ENCODE measurements at regions not wholly inside any gene's neighbourhood (a gene's known extent, or its start where the extent isn't known, plus 50 kb on each side); places are given as distances from the start of the nearest gene placed in this dataset.

DNA sequence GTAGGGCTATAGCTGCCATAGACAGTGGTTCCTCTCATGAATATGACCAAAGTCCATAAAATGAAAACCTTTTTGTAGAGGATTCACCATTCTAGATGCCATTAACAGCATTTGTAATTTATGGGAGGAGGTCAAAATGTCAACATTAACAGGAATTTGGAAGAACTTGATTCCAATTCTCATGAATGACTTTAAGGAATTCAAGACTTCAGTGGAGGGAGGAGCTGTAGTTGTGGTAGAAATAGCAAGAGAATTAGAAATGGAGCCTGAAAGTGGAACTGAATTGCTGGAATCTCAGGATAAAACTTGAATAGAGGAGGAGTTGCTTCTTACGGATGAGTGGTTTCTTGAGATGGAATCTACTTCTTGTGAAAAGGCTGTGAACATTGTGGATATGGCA, 65.4 kb upstream of the ESRRG start:
- Histone ChIP-seq H3K9me3 (ENCODE audit: low read length) (no peaks in the 10 kb centered on the region), H3K9ac (ENCODE audit: low read length) (no peak overlapping the region), H3K36me3 (ENCODE audit: insufficient read depth, low read length) (no peaks in the 10 kb centered on the region), H3K27me3 (ENCODE audit: control insufficient read depth in 1 of 2, insufficient read depth in 2 of 2, low read length in 2 of 2) (no peaks in the 10 kb centered on the region), H3K27ac (ENCODE audit: low read depth, low read length) (no peak overlapping the region), H3K4me3 (ENCODE audit: low read depth in 1 of 2, low read length in 2 of 2) (no peak overlapping the region), H3K4me1 (ENCODE audit: insufficient read depth, low read length) (peaks cover 5% of the 10 kb centered on the region)

DNA sequence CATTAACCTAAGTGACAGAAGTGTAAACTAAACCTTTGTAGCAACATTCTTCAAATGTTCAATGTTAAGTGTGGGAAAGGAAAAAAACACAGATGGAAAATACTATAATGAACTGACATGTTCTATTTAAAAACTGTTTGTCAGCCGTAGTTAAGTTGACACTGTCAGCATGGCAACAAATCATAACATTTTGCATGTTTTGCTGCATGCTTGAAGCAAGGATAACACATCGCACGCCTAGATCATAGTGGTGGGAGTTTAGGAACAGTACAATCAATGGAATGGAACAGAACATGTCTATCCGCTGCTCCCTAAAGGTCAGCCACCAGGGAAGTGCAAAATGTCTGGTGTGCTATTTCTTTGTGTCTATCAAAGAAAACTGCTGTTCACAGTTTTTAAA, 62.5 kb upstream of the ESRRG start:
- Histone ChIP-seq H3K36me3 (ENCODE audit: insufficient read depth, low read length) (no peaks in the 10 kb centered on the region), H3K4me1 (ENCODE audit: insufficient read depth, low read length) (peaks cover 5% of the 10 kb centered on the region), H3K9me3 (ENCODE audit: low read length) (no peaks in the 10 kb centered on the region), H3K27me3 (ENCODE audit: control insufficient read depth in 1 of 2, insufficient read depth in 2 of 2, low read length in 2 of 2) (no peaks in the 10 kb centered on the region), H3K4me3 (ENCODE audit: low read depth in 1 of 2, low read length in 2 of 2) (no peak overlapping the region), H3K27ac (ENCODE audit: low read depth, low read length) (no peak overlapping the region), H3K9ac (ENCODE audit: low read length) (no peak overlapping the region)

- Histone ChIP-seq H3K4me1 (ENCODE audit: insufficient read depth, low read length) (peaks cover 5% of the 10 kb centered on the region), H3K27me3 (ENCODE audit: control insufficient read depth in 1 of 2, insufficient read depth in 2 of 2, low read length in 2 of 2) (no peaks in the 10 kb centered on the region), H3K36me3 (ENCODE audit: insufficient read depth, low read length) (no peaks in the 10 kb centered on the region), H3K9ac (ENCODE audit: low read length) (no peak overlapping the region), H3K27ac (ENCODE audit: low read depth, low read length) (no peak overlapping the region), H3K4me3 (ENCODE audit: low read depth in 1 of 2, low read length in 2 of 2) (no peak overlapping the region), H3K9me3 (ENCODE audit: low read length) (no peaks in the 10 kb centered on the region)
These were observed 62.0 kb upstream of the ESRRG start for GRCh38 chr1:216785221-216785620.

DNA sequence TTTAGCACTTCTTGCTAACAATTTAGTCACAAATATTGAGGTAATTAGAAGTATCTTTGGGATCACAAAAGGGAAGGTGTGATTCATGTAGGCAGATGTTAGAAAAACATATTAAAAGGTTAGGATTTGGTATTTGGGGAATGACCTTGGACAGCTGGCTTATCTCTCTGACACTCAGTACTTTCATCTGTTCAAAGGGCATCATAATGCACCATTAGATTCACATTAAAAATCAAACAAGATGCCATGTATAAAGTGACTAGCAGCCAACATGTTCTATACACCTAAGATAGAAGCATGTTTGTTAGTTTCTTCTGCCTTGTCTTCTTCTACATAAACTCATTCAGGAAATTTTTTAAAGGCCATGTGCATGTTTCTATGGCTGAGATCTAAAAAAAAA, 56.5 kb upstream of the ESRRG start:
- Histone ChIP-seq H3K4me3 (ENCODE audit: low read depth in 1 of 2, low read length in 2 of 2) (no peak overlapping the region), H3K9me3 (ENCODE audit: low read length) (no peaks in the 10 kb centered on the region), H3K4me1 (ENCODE audit: insufficient read depth, low read length) (no peaks in the 10 kb centered on the region)

GRCh38 chr1:216778737-216779136, 55.5 kb upstream of the ESRRG start:
- no peaks in the 10 kb centered on the region for H3K27me3 ChIP-seq (ENCODE audit: control insufficient read depth in 1 of 2, insufficient read depth in 2 of 2, low read length in 2 of 2)
- no peaks in the 10 kb centered on the region for H3K36me3 ChIP-seq (ENCODE audit: insufficient read depth, low read length)
- H3K4me3 ChIP-seq (ENCODE audit: low read depth in 1 of 2, low read length in 2 of 2), result no peak overlapping the region
- no peak overlapping the region for H3K27ac ChIP-seq (ENCODE audit: low read depth, low read length)
- H3K9ac ChIP-seq (ENCODE audit: low read length), result no peak overlapping the region
- H3K4me1 ChIP-seq (ENCODE audit: insufficient read depth, low read length), result no peaks in the 10 kb centered on the region
- H3K9me3 ChIP-seq (ENCODE audit: low read length), result no peaks in the 10 kb centered on the region

More for the DNA sequence above, 56.5 kb upstream of the ESRRG start:
- Histone ChIP-seq H3K9ac (ENCODE audit: low read length) (no peak overlapping the region), H3K36me3 (ENCODE audit: insufficient read depth, low read length) (no peaks in the 10 kb centered on the region), H3K27me3 (ENCODE audit: control insufficient read depth in 1 of 2, insufficient read depth in 2 of 2, low read length in 2 of 2) (no peaks in the 10 kb centered on the region), H3K27ac (ENCODE audit: low read depth, low read length) (no peak overlapping the region)

DNA sequence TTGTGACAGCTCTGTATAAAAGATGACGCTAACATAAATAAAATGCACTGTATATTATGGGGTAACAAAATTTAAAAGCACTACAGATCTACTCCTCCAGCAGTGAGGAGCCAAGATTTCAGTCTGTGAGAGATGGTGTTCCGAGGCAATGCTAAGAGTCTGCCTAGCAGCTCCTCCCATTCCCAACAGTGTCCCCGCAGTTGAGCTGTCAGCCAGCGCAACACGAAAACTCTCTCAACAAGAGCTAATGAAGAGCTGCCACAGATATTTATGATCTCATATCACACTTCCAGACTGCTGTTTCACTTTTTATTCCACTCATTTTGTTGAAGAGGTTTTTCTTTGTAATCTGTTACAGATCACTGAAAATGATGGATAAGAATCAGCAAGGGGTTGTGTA, 53.9 kb upstream of the ESRRG start:
- Histone ChIP-seq H3K4me1 (ENCODE audit: insufficient read depth, low read length) (no peaks in the 10 kb centered on the region), H3K27ac (ENCODE audit: low read depth, low read length) (no peak overlapping the region), H3K36me3 (ENCODE audit: insufficient read depth, low read length) (no peaks in the 10 kb centered on the region), H3K4me3 (ENCODE audit: low read depth in 1 of 2, low read length in 2 of 2) (no peak overlapping the region), H3K9me3 (ENCODE audit: low read length) (no peaks in the 10 kb centered on the region), H3K27me3 (ENCODE audit: control insufficient read depth in 1 of 2, insufficient read depth in 2 of 2, low read length in 2 of 2) (no peaks in the 10 kb centered on the region), H3K9ac (ENCODE audit: low read length) (no peak overlapping the region)

Data from muscle layer of colon (tissue), 2 donors.